A673 (cell line): ENCODE measurements at regions not wholly inside any gene's neighbourhood (a gene's known extent, or its start where the extent isn't known, plus 50 kb on each side); places are given as distances from the start of the nearest gene placed in this dataset.

Source experiments
- BruUV-seq: library from RNA; stranded (reverse); fragments of 400-500 nt; replicated peaks from 2 replicates; lab custom pipeline; 2021; lab: Mats Ljungman, UMichigan
- CTCF ChIA-PET: fragments of 300-600 bp; sonication (Branson Sonifier 250); formaldehyde crosslinking; loops from one replicate; lab custom pipeline; 2022; ENCODE audit warnings: antibody characterized with exemption; lab: Charles Lee
- POLR2A ChIA-PET: fragments of 300-600 bp; sonication (Branson Sonifier 250); formaldehyde crosslinking; loops from one replicate; lab custom pipeline; 2022; ENCODE audit warnings: antibody characterized with exemption; ENCODE audit not compliant: low non-redundant PET; lab: Charles Lee
- DNase-seq: peaks from one replicate; pipeline ENCODE4 v3.0.0-alpha.2; 2015; ENCODE audit warnings: low spot score
- H3K27ac ChIP-seq: fragments of 200-600 bp; sonication (generic); 2 replicates; pipeline ENCODE4 v1.5.1; 2016; ENCODE audit warnings: mixed run types, low read depth, mild to moderate bottlenecking, mixed read lengths, antibody characterized with exemption, low read length; ENCODE audit not compliant: poor library complexity, severe bottlenecking
- H3K27me3 ChIP-seq: fragments of 200-600 bp; sonication (generic); replicated peaks from 2 replicates; pipeline ENCODE4 v1.6.1; 2017; ENCODE audit warnings: mixed run types, low read depth, mild to moderate bottlenecking, mixed read lengths, antibody characterized with exemption, low read length; ENCODE audit not compliant: insufficient read depth, poor library complexity
- H3K36me3 ChIP-seq: fragments of 200-600 bp; sonication (generic); 2 replicates; pipeline ENCODE4 v1.6.1; 2016; ENCODE audit warnings: mixed run types, mild to moderate bottlenecking, mixed read lengths, antibody characterized with exemption, low read length; ENCODE audit not compliant: insufficient read depth, poor library complexity, severe bottlenecking
- H3K4me1 ChIP-seq: fragments of 200-600 bp; sonication (generic); 2 replicates; pipeline ENCODE4 v1.6.1; 2017; ENCODE audit warnings: mixed run types, mild to moderate bottlenecking, mixed read lengths, antibody characterized with exemption, low read length; ENCODE audit not compliant: insufficient read depth, poor library complexity, severe bottlenecking
- H3K4me3 ChIP-seq: fragments of 200-600 bp; sonication (generic); 2 replicates; pipeline ENCODE4 v1.5.1; 2016; ENCODE audit warnings: low read depth, mixed run types, mild to moderate bottlenecking, mixed read lengths, low read length; ENCODE audit not compliant: poor library complexity, severe bottlenecking
- H3K9me3 ChIP-seq: fragments of 200-600 bp; sonication (generic); 2 replicates; pipeline ENCODE4 v1.6.1; 2016; ENCODE audit warnings: mixed run types, low read depth, mild to moderate bottlenecking, mixed read lengths, antibody characterized with exemption, low read length; ENCODE audit not compliant: poor library complexity, severe bottlenecking
- CTCF ChIP-seq: fragments of 300-800, 200-600 bp; sonication (generic); conservative IDR thresholded peaks from 2 replicates; pipeline ENCODE4 v1.5.1; 2017; ENCODE audit warnings: low read depth, mild to moderate bottlenecking, antibody characterized with exemption, low read length, moderate library complexity, mixed read lengths
- EZH2 ChIP-seq: fragments of 200-600 bp; sonication (generic); IDR thresholded peaks from 2 replicates; pipeline ENCODE4 v1.6.1; 2017; ENCODE audit warnings: borderline replicate concordance, low read depth, mild to moderate bottlenecking, mixed read lengths, antibody characterized with exemption, low read length; ENCODE audit not compliant: poor library complexity, severe bottlenecking
- intact Hi-C: fragments of 100-400 bp; cut with micrococcal nuclease; formaldehyde crosslinking; loops from one replicate; pipeline ENCODE4 v1.10.0; 2022; ENCODE audit not compliant: unreplicated experiment

DNA sequence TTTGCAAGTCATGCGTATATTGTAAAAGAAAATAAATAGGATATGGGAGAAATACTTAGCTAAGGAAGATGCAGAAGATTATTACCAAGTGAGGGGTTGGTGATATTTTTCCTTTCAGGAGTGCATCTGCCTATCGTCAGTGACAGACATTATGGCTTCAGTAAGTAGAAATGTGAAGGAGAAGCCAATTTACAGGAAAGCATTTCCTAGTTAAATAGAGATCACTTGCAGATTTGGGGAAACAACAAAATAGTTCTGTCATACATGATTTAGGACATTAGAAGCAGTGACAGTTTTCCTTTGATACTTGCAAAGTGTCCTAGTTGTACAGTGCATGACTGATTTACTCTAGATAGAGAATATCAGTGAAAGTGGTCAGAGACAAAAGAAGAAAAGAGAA, 747.8 kb upstream of the KLHL1 start:
- no peaks in the 10 kb centered on the region for H3K4me1 ChIP-seq
- POLR2A ChIA-PET = no interaction called here
- no TSS peak for BruUV-seq
- intact Hi-C loops = no loop called here
- no peaks in the 10 kb centered on the region for H3K9me3 ChIP-seq
- no peaks in the 10 kb centered on the region for H3K36me3 ChIP-seq
- no peak overlapping the region for H3K4me3 ChIP-seq
- DNase-seq = no peak
- CTCF ChIA-PET = no interaction called here
- H3K27me3 ChIP-seq = no peaks in the 10 kb centered on the region
- H3K27ac ChIP-seq = no peak overlapping the region
- TF ChIP-seq EZH2 (no peak), CTCF (no peak)

- ChIA-PET CTCF (no interaction called here), POLR2A (no interaction called here)
- Histone ChIP-seq H3K36me3 (no peaks in the 10 kb centered on the region), H3K4me1 (no peaks in the 10 kb centered on the region), H3K27me3 (peaks cover 10% of the 10 kb centered on the region), H3K27ac (no peak overlapping the region), H3K4me3 (no peak overlapping the region), H3K9me3 (no peaks in the 10 kb centered on the region)
- BruUV-seq = no TSS peak
- intact Hi-C loops = no loop called here
- TF ChIP-seq CTCF = no peak
- TF ChIP-seq EZH2 = no peak
- peak; percentile 51 for DNase-seq
Observed at GRCh38 chr13:70849222-70849621, 741.0 kb upstream of the KLHL1 start.

GRCh38 chr13:70844391-70845108, 736.3 kb upstream of the KLHL1 start:
- intact Hi-C loops = no loop called here
- TF ChIP-seq CTCF (no peak), EZH2 (no peak)

More at GRCh38 chr13:70844391-70845108, 736.3 kb upstream of the KLHL1 start:
- H3K4me1 ChIP-seq = no peaks in the 10 kb centered on the region
- no peaks in the 10 kb centered on the region for H3K9me3 ChIP-seq
- H3K4me3 ChIP-seq = no peak overlapping the region
- no peak overlapping the region for H3K27ac ChIP-seq
- H3K36me3 ChIP-seq = no peaks in the 10 kb centered on the region
- POLR2A ChIA-PET = no interaction called here
- CTCF ChIA-PET = no interaction called here
- H3K27me3 ChIP-seq = no peaks in the 10 kb centered on the region
- BruUV-seq = no TSS peak
- no peak for DNase-seq
